GM23338 (cell line): ENCODE measurements at regions not wholly inside any gene's neighbourhood (a gene's known extent, or its start where the extent isn't known, plus 50 kb on each side); places are given as distances from the start of the nearest gene placed in this dataset.

Experiments
- ATAC-seq: fragments of 200-7000 bp; cut with Tn5 transposase; 3 replicates; pipeline ENCODE4 v1.9.1; 2020
- DNase-seq: peaks from one replicate; pipeline ENCODE4 v3.0.0-alpha.2; 2015; ENCODE audit warnings: low spot score
- H2AFZ ChIP-seq: fragments of 200-600 bp; sonication (generic); 2 replicates; pipeline ENCODE4 v1.8.0; 2016; ENCODE audit warnings: antibody characterized with exemption, mild to moderate bottlenecking, moderate library complexity
- H3F3A ChIP-seq: fragments of 200-600 bp; sonication (generic); replicated peaks from 2 replicates; pipeline ENCODE4 v1.8.0; 2017; ENCODE audit warnings: antibody characterized with exemption, mixed run types, low read depth
- H3K27ac ChIP-seq: fragments of 200-600 bp; sonication (generic); 2 replicates; pipeline ENCODE4 v1.6.1; 2016; ENCODE audit warnings: low read depth
- H3K27me3 ChIP-seq: fragments of 200-600 bp; sonication (generic); 2 replicates; pipeline ENCODE4 v1.8.0; 2016; ENCODE audit warnings: mild to moderate bottlenecking, mixed run types, moderate library complexity; ENCODE audit not compliant: insufficient read depth
- H3K36me3 ChIP-seq: fragments of 200-600 bp; sonication (generic); 2 replicates; pipeline ENCODE4 v1.8.0; 2016; ENCODE audit warnings: mild to moderate bottlenecking; ENCODE audit not compliant: insufficient read depth
- H3K4me1 ChIP-seq: fragments of 200-600 bp; sonication (generic); 2 replicates; pipeline ENCODE4 v1.8.0; 2016; ENCODE audit warnings: mild to moderate bottlenecking, moderate library complexity; ENCODE audit not compliant: insufficient read depth
- H3K4me2 ChIP-seq: fragments of 200-600 bp; sonication (generic); 2 replicates; pipeline ENCODE4 v1.7.1; 2017; ENCODE audit warnings: mixed run types
- H3K4me3 ChIP-seq: fragments of 200-600 bp; sonication (generic); 2 replicates; pipeline ENCODE4 v1.6.1; 2016; ENCODE audit warnings: mixed run types
- H3K79me2 ChIP-seq: fragments of 200-600 bp; sonication (generic); replicated peaks from 2 replicates; pipeline ENCODE4 v1.8.0; 2017; ENCODE audit warnings: mild to moderate bottlenecking; ENCODE audit not compliant: insufficient read depth
- H3K9me2 ChIP-seq: fragments of 200-600 bp; sonication (generic); 2 replicates; pipeline ENCODE4 v1.8.0; 2017; ENCODE audit not compliant: insufficient read depth
- H4K20me1 ChIP-seq: fragments of 200-600 bp; sonication (generic); replicated peaks from 2 replicates; pipeline ENCODE4 v1.8.0; 2017; ENCODE audit warnings: mild to moderate bottlenecking; ENCODE audit not compliant: insufficient read depth
- H3K27ac Mint-ChIP-seq: 2 replicates; pipeline ENCODE4 v1.8.0; 2020; ENCODE audit warnings: inconsistent platforms, mild to moderate bottlenecking, moderate library complexity, mixed read lengths
- H3K27me3 Mint-ChIP-seq: 3 replicates; pipeline ENCODE4 v1.8.0; 2022; ENCODE audit warnings: low read depth, mild to moderate bottlenecking, moderate library complexity, mixed read lengths, inconsistent platforms; ENCODE audit not compliant: insufficient read depth, poor library complexity
- H3K36me3 Mint-ChIP-seq: 3 replicates; pipeline ENCODE4 v1.8.0; 2021; ENCODE audit warnings: low read depth, mild to moderate bottlenecking, inconsistent platforms, moderate library complexity, mixed read lengths
- H3K4me1 Mint-ChIP-seq: 3 replicates; pipeline ENCODE4 v1.8.0; 2020; ENCODE audit warnings: mild to moderate bottlenecking, inconsistent platforms, mixed read lengths
- H3K4me3 Mint-ChIP-seq: 3 replicates; pipeline ENCODE4 v1.8.0; 2021; ENCODE audit warnings: moderate library complexity, mild to moderate bottlenecking, inconsistent platforms, mixed read lengths
- H3K9me3 Mint-ChIP-seq: 3 replicates; pipeline ENCODE4 v1.8.0; 2020; ENCODE audit warnings: moderate library complexity, mild to moderate bottlenecking, inconsistent platforms, mixed read lengths
- CREB1 ChIP-seq: fragments of 250-450 bp; sonication (Bioruptor Pico); IDR thresholded peaks from 2 replicates; pipeline ENCODE4 v1.5.0; 2020; ENCODE audit warnings: low read depth, mild to moderate bottlenecking, moderate library complexity
- EZH2phosphoT487 ChIP-seq: fragments of 200-600 bp; sonication (generic); IDR thresholded peaks from one replicate; pipeline ENCODE4 v1.8.1; 2018; ENCODE audit warnings: antibody characterized with exemption; ENCODE audit not compliant: unreplicated experiment
- JUNB ChIP-seq: IDR thresholded peaks from one replicate; pipeline ENCODE4 v1.6.1; 2016; ENCODE audit warnings: antibody characterized with exemption; ENCODE audit not compliant: unreplicated experiment
- ZNF114 ChIP-seq: fragments of 250-450 bp; sonication (Bioruptor Pico); IDR thresholded peaks from 2 replicates; pipeline ENCODE4 v1.5.0; 2020; ENCODE audit warnings: mild to moderate bottlenecking, moderate library complexity
- ZNF331 ChIP-seq: fragments of 250-450 bp; sonication (Bioruptor Pico); IDR thresholded peaks from 2 replicates; pipeline ENCODE4 v1.5.0; 2020; ENCODE audit warnings: low read depth, mild to moderate bottlenecking, moderate library complexity
- TF ChIP-seq, protein P1 (sequence below), 2 experiments: fragments of 200-600 bp in 1 of 2; sonication (generic) in 1 of 2; conservative IDR thresholded peaks; 2 replicates each; pipeline versions ENCODE4 v1.5.1 to v1.6.1; 2016 to 2017; ENCODE audit warnings: antibody characterized with exemption in 2 of 2, low read depth in 2 of 2, mild to moderate bottlenecking in 2 of 2, moderate library complexity in 1 of 2
- TF ChIP-seq, protein P2 (sequence below): IDR thresholded peaks from one replicate; pipeline ENCODE4 v1.6.1; 2018; ENCODE audit warnings: antibody characterized with exemption; ENCODE audit not compliant: unreplicated experiment
- TF ChIP-seq, protein P3 (sequence below): fragments of 250-450 bp; sonication (Bioruptor Pico); IDR thresholded peaks from 2 replicates; pipeline ENCODE4 v1.5.0; 2020; ENCODE audit warnings: mild to moderate bottlenecking, moderate library complexity

DNA sequence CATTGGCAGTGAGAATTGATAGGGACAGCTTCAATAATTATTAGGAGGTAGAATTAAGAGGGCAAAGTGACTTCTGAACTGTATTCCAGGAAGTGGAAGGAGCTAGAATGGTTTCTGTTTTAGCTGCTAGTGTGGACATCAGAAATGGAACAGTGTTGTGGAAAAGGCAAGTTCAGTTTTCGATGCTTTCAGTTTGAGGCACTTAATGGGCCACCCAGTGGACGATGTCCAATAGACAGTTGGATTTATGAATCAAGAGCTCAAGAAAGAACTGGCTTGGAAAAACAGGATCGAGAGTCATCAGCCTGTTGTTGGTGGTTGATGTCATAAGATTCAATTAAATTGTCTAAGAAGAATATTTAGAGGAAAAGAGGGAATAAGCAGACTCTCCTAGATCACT is 136.3 kb downstream of the DYRK2 start:
- no peaks in the 10 kb centered on the region for H3F3A ChIP-seq

More for the DNA sequence above, 136.3 kb downstream of the DYRK2 start:
- Histone ChIP-seq H3K27me3 (no peaks in the 10 kb centered on the region), H2AFZ (no peak overlapping the region), H3K36me3 (no peaks in the 10 kb centered on the region; the same call in 1 of the 2 replicates), H4K20me1 (no peaks in the 10 kb centered on the region), H3K4me1 (peaks cover 2% of the 10 kb centered on the region; the same call in 1 of the 2 replicates), H3K9me2 (peaks cover 21% of the 10 kb centered on the region), H3K79me2 (no peaks in the 10 kb centered on the region), H3K4me2 (no peak overlapping the region), H3K4me3 (no peak overlapping the region), H3K27ac (no peak overlapping the region)
- peaks cover under 1% of the 10 kb centered on the region; the same call in 1 of the 3 replicates for H3K4me1 Mint-ChIP-seq
- H3K36me3 Mint-ChIP-seq, result no peaks in the 10 kb centered on the region
- TF ChIP-seq, protein P1, sequence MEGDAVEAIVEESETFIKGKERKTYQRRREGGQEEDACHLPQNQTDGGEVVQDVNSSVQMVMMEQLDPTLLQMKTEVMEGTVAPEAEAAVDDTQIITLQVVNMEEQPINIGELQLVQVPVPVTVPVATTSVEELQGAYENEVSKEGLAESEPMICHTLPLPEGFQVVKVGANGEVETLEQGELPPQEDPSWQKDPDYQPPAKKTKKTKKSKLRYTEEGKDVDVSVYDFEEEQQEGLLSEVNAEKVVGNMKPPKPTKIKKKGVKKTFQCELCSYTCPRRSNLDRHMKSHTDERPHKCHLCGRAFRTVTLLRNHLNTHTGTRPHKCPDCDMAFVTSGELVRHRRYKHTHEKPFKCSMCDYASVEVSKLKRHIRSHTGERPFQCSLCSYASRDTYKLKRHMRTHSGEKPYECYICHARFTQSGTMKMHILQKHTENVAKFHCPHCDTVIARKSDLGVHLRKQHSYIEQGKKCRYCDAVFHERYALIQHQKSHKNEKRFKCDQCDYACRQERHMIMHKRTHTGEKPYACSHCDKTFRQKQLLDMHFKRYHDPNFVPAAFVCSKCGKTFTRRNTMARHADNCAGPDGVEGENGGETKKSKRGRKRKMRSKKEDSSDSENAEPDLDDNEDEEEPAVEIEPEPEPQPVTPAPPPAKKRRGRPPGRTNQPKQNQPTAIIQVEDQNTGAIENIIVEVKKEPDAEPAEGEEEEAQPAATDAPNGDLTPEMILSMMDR (conservative IDR thresholded peaks at IDR 0.05; ENCODE audit: low read depth in 2 of 2), result no peak
- TF ChIP-seq, protein P2, sequence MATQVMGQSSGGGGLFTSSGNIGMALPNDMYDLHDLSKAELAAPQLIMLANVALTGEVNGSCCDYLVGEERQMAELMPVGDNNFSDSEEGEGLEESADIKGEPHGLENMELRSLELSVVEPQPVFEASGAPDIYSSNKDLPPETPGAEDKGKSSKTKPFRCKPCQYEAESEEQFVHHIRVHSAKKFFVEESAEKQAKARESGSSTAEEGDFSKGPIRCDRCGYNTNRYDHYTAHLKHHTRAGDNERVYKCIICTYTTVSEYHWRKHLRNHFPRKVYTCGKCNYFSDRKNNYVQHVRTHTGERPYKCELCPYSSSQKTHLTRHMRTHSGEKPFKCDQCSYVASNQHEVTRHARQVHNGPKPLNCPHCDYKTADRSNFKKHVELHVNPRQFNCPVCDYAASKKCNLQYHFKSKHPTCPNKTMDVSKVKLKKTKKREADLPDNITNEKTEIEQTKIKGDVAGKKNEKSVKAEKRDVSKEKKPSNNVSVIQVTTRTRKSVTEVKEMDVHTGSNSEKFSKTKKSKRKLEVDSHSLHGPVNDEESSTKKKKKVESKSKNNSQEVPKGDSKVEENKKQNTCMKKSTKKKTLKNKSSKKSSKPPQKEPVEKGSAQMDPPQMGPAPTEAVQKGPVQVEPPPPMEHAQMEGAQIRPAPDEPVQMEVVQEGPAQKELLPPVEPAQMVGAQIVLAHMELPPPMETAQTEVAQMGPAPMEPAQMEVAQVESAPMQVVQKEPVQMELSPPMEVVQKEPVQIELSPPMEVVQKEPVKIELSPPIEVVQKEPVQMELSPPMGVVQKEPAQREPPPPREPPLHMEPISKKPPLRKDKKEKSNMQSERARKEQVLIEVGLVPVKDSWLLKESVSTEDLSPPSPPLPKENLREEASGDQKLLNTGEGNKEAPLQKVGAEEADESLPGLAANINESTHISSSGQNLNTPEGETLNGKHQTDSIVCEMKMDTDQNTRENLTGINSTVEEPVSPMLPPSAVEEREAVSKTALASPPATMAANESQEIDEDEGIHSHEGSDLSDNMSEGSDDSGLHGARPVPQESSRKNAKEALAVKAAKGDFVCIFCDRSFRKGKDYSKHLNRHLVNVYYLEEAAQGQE, result no peak
- no peak for TF ChIP-seq JUNB
- no peak for TF ChIP-seq ZNF114 (CRISPR knock-in tag)
- no peak for TF ChIP-seq CREB1 (CRISPR knock-in tag)
- TF ChIP-seq, protein P3, sequence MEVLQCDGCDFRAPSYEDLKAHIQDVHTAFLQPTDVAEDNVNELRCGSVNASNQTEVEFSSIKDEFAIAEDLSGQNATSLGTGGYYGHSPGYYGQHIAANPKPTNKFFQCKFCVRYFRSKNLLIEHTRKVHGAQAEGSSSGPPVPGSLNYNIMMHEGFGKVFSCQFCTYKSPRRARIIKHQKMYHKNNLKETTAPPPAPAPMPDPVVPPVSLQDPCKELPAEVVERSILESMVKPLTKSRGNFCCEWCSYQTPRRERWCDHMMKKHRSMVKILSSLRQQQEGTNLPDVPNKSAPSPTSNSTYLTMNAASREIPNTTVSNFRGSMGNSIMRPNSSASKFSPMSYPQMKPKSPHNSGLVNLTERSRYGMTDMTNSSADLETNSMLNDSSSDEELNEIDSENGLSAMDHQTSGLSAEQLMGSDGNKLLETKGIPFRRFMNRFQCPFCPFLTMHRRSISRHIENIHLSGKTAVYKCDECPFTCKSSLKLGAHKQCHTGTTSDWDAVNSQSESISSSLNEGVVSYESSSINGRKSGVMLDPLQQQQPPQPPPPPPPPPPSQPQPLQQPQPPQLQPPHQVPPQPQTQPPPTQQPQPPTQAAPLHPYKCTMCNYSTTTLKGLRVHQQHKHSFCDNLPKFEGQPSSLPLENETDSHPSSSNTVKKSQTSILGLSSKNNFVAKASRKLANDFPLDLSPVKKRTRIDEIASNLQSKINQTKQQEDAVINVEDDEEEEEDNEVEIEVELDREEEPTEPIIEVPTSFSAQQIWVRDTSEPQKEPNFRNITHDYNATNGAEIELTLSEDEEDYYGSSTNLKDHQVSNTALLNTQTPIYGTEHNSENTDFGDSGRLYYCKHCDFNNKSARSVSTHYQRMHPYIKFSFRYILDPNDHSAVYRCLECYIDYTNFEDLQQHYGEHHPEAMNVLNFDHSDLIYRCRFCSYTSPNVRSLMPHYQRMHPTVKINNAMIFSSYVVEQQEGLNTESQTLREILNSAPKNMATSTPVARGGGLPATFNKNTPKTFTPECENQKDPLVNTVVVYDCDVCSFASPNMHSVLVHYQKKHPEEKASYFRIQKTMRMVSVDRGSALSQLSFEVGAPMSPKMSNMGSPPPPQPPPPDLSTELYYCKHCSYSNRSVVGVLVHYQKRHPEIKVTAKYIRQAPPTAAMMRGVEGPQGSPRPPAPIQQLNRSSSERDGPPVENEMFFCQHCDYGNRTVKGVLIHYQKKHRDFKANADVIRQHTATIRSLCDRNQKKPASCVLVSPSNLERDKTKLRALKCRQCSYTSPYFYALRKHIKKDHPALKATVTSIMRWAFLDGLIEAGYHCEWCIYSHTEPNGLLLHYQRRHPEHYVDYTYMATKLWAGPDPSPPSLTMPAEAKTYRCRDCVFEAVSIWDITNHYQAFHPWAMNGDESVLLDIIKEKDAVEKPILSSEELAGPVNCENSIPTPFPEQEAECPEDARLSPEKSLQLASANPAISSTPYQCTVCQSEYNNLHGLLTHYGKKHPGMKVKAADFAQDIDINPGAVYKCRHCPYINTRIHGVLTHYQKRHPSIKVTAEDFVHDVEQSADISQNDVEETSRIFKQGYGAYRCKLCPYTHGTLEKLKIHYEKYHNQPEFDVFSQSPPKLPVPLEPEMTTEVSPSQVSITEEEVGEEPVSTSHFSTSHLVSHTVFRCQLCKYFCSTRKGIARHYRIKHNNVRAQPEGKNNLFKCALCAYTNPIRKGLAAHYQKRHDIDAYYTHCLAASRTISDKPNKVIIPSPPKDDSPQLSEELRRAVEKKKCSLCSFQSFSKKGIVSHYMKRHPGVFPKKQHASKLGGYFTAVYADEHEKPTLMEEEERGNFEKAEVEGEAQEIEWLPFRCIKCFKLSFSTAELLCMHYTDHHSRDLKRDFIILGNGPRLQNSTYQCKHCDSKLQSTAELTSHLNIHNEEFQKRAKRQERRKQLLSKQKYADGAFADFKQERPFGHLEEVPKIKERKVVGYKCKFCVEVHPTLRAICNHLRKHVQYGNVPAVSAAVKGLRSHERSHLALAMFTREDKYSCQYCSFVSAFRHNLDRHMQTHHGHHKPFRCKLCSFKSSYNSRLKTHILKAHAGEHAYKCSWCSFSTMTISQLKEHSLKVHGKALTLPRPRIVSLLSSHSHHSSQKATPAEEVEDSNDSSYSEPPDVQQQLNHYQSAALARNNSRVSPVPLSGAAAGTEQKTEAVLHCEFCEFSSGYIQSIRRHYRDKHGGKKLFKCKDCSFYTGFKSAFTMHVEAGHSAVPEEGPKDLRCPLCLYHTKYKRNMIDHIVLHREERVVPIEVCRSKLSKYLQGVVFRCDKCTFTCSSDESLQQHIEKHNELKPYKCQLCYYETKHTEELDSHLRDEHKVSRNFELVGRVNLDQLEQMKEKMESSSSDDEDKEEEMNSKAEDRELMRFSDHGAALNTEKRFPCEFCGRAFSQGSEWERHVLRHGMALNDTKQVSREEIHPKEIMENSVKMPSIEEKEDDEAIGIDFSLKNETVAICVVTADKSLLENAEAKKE (CRISPR knock-in tag), result no peak
- TF ChIP-seq EZH2phosphoT487, result no peak
- no peak for TF ChIP-seq ZNF331 (CRISPR knock-in tag)
- no peak overlapping the region for H3K4me3 Mint-ChIP-seq
- no peaks in the 10 kb centered on the region; the same call in 1 of the 3 replicates for H3K9me3 Mint-ChIP-seq
- no peak for ATAC-seq
- H3K27me3 Mint-ChIP-seq, result no peaks in the 10 kb centered on the region
- H3K27ac Mint-ChIP-seq, result no peak overlapping the region
- DNase-seq, result no peak
